Activated T-helper 1 cell treated with Interleukin-2 at 50 U/mL for 16 hours (primary cell): ENCODE measurements at regions not wholly inside any gene's neighbourhood (a gene's known extent, or its start where the extent isn't known, plus 50 kb on each side); places are given as distances from the start of the nearest gene placed in this dataset.

Experiments used
- DNase-seq: peaks from one replicate; pipeline ENCODE4 v3.0.0-alpha.2; 2020; ENCODE audit warnings: low read depth

GRCh38 chr4:121277194-121278105, 103.4 kb downstream of the QRFPR start:
- no peak for DNase-seq

GRCh38 chr4:121273191-121273590, 107.6 kb downstream of the QRFPR start:
- no peak for DNase-seq

GRCh38 chr4:121272526-121272925, 108.3 kb downstream of the QRFPR start:
- DNase-seq, result no peak

GRCh38 chr4:121270389-121270788, 106.3 kb upstream of the TNIP3 start:
- DNase-seq, result no peak

GRCh38 chr4:121269001-121269400, 104.9 kb upstream of the TNIP3 start:
- no peak for DNase-seq

- no peak for DNase-seq
These were observed 102.9 kb upstream of the TNIP3 start for GRCh38 chr4:121266982-121267381.

GRCh38 chr4:121256887-121257466, 92.9 kb upstream of the TNIP3 start:
- DNase-seq, result no peak

GRCh38 chr4:121255986-121256750, 92.0 kb upstream of the TNIP3 start:
- DNase-seq, result no peak

GRCh38 chr4:121253961-121254360, 89.8 kb upstream of the TNIP3 start:
- no peak for DNase-seq

GRCh38 chr4:121252224-121252806, 88.2 kb upstream of the TNIP3 start:
- DNase-seq, result peak; percentile 29

GRCh38 chr4:121248747-121249146, 84.6 kb upstream of the TNIP3 start:
- no peak for DNase-seq

- no peak for DNase-seq
These were observed 82.6 kb upstream of the TNIP3 start for GRCh38 chr4:121246698-121247097.

- DNase-seq, result no peak
These were observed 79.4 kb upstream of the TNIP3 start for GRCh38 chr4:121243485-121243884.

- no peak for DNase-seq
These were observed 78.1 kb upstream of the TNIP3 start for GRCh38 chr4:121242188-121242750.

- no peak for DNase-seq
These were observed 75.8 kb upstream of the TNIP3 start for GRCh38 chr4:121239951-121240350.

- DNase-seq, result no peak
These were observed 74.3 kb upstream of the TNIP3 start for GRCh38 chr4:121238461-121238860.

- no peak for DNase-seq
These were observed 72.9 kb upstream of the TNIP3 start for GRCh38 chr4:121237069-121237399.

- DNase-seq, result no peak
These were observed 72.4 kb upstream of the TNIP3 start for GRCh38 chr4:121236353-121237068.

GRCh38 chr4:121233982-121234381, 69.9 kb upstream of the TNIP3 start:
- no peak for DNase-seq

GRCh38 chr4:121229993-121230392, 65.9 kb upstream of the TNIP3 start:
- no peak for DNase-seq

- no peak for DNase-seq
These were observed 64.7 kb upstream of the TNIP3 start for GRCh38 chr4:121228848-121229247.
